CD4-positive, alpha-beta memory T cell (primary cell): ENCODE measurements at regions not wholly inside any gene's neighbourhood (a gene's known extent, or its start where the extent isn't known, plus 50 kb on each side); places are given as distances from the start of the nearest gene placed in this dataset.

Experiments
- CTCF ChIA-PET: fragments of 350-600 bp; sonication (Branson Sonifier 250); formaldehyde crosslinking; loops from one replicate; lab custom pipeline; 2021; ENCODE audit warnings: inconsistent platforms; ENCODE audit not compliant: partially characterized antibody; lab: Charles Lee
- POLR2A ChIA-PET: fragments of 350-600 bp; sonication (Branson Sonifier 250); formaldehyde crosslinking; loops from one replicate; lab custom pipeline; 2021; ENCODE audit not compliant: partially characterized antibody; lab: Charles Lee
- DNase-seq, 5 donors: peaks; one replicate each; pipeline versions ENCODE4 v3.0.0 to v3.0.0-alpha.2; 2020 to 2022; ENCODE audit warnings: mixed read lengths in 1 of 5
- H3K27ac ChIP-seq: one replicate; pipeline ENCODE4 v1.7.0; 2013; ENCODE audit warnings: low read depth, low read length
- H3K27me3 ChIP-seq: 2 replicates; pipeline ENCODE4 v1.7.0; 2013; ENCODE audit warnings: mild to moderate bottlenecking, low read length, moderate library complexity; ENCODE audit not compliant: insufficient read depth
- H3K36me3 ChIP-seq: 2 replicates; pipeline ENCODE4 v1.7.0; 2013; ENCODE audit warnings: mild to moderate bottlenecking, low read length, moderate library complexity; ENCODE audit not compliant: insufficient read depth
- H3K4me1 ChIP-seq: 2 replicates; pipeline ENCODE4 v1.7.0; 2013; ENCODE audit warnings: mild to moderate bottlenecking, low read length, moderate library complexity; ENCODE audit not compliant: insufficient read depth
- H3K4me3 ChIP-seq, 2 donors: one replicate each; pipeline ENCODE4 v1.7.0; 2013; ENCODE audit warnings: low read length in 2 of 2, mild to moderate bottlenecking in 1 of 2
- H3K9me3 ChIP-seq, 2 donors: one replicate each; pipeline ENCODE4 v1.7.0; 2013; ENCODE audit warnings: low read length in 2 of 2, control low read depth in 1 of 2; ENCODE audit not compliant: control insufficient read depth in 1 of 2
- H3K27ac Mint-ChIP-seq, 7 donors: one replicate each; pipeline ENCODE4 v1.8.0; 2020 to 2021; ENCODE audit warnings: mixed read lengths in 7 of 7, mild to moderate bottlenecking in 6 of 7, inconsistent platforms in 3 of 7, moderate library complexity in 3 of 7
- H3K27me3 Mint-ChIP-seq, 2 donors: one replicate each; pipeline ENCODE4 v1.8.0; 2020 to 2021; ENCODE audit warnings: mixed read lengths in 2 of 2
- H3K36me3 Mint-ChIP-seq, 2 donors: one replicate each; pipeline ENCODE4 v1.8.0; 2020 to 2021; ENCODE audit warnings: mixed read lengths in 2 of 2, inconsistent platforms in 1 of 2, mild to moderate bottlenecking in 1 of 2
- H3K4me1 Mint-ChIP-seq, 4 donors: one replicate each; pipeline ENCODE4 v1.8.0; 2020 to 2021; ENCODE audit warnings: mixed read lengths in 4 of 4, mild to moderate bottlenecking in 1 of 4
- H3K4me3 Mint-ChIP-seq, 8 donors: one replicate each; pipeline ENCODE4 v1.8.0; 2020 to 2021; ENCODE audit warnings: mixed read lengths in 8 of 8, mild to moderate bottlenecking in 7 of 8, moderate library complexity in 6 of 8, inconsistent platforms in 3 of 8
- H3K9me3 Mint-ChIP-seq, 8 donors: one replicate each; pipeline ENCODE4 v1.8.0; 2020 to 2021; ENCODE audit warnings: mixed read lengths in 8 of 8, mild to moderate bottlenecking in 5 of 8, inconsistent platforms in 3 of 8, moderate library complexity in 1 of 8
- intact Hi-C: fragments of 100-400 bp; cut with micrococcal nuclease; formaldehyde crosslinking; loops from one replicate; pipeline ENCODE4 v1.15.1; 2023

DNA sequence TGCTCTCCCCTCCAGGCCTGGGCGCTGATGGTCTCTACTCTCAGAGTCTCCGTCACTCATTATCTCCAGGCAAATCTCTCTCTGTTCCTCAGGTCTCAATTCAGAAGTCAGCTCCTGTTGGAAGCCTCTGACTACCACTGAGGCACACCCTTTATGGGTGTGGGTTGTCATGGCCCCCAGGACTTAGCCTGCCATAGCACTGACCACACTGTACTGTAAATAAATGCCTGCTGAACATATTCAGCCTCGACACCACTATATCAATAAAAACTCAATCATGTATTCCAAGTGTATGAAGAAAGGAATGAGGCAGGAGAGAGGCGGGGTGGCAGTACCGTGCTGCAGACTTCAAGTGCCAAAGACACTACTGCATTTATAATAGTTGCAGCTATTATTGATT, 88.9 kb downstream of the PCDH1 start:
- Histone ChIP-seq H3K4me3 (no peak overlapping the region), H3K27me3 (peaks cover 8% of the 10 kb centered on the region), H3K27ac (no peak overlapping the region), H3K36me3 (no peaks in the 10 kb centered on the region), H3K4me1 (no peaks in the 10 kb centered on the region), H3K9me3 (no peaks in the 10 kb centered on the region)
- Mint-ChIP-seq H3K36me3 (no peaks in the 10 kb centered on the region), H3K27me3 (peaks cover 4 to 30% of the 10 kb centered on the region in 2 donors), H3K4me1 (no peaks in the 10 kb centered on the region), H3K9me3 (no peaks in the 10 kb centered on the region), H3K27ac (no peak overlapping the region), H3K4me3 (no peak overlapping the region)
- intact Hi-C loops = no loop called here
- no peak for DNase-seq
- POLR2A ChIA-PET = interaction anchor here (0.6 kb wide), 1 partner anchor 68 kb away, joined by 4 read pairs; no protein-coding TSS in a partner anchor
- CTCF ChIA-PET = no interaction called here

DNA sequence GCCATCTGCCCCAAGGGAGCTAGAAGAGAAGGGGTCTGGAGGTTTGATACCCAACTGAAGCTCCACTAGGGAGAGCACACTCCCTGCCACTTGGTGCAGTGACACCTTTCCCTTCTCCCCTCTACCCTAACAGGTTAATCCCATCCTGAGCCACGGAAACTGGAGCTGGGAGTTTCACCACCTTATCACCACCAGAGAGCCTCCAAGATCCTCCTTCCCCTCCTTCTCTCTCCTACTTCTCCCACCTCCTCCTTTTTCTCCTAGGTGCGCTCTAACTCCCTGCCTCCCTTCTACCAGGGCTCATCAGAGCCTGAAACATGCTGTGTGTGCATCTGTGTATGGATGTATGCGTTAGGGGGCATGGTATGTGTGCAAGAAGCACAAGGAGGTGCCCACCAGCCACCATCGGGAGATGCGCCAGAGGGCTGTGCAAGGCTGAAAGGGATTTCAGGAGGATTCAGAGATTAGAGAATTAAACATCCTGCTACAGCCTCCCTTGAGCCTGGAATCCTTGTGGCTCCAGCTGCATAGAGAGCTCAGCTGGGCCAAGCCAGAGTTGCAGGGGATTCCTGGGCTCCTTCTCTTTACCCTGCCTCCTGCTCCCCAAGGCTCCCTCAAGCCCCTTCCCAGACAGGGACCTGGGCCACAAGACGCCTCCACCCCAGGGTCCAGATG, 89.8 kb downstream of the PCDH1 start:
- H3K9me3 ChIP-seq = no peaks in the 10 kb centered on the region
- no peaks in the 10 kb centered on the region for H3K36me3 Mint-ChIP-seq
- H3K4me3 Mint-ChIP-seq = no peak overlapping the region
- H3K4me3 ChIP-seq = no peak overlapping the region
- intact Hi-C loops = no loop called here
- no peak overlapping the region for H3K27ac Mint-ChIP-seq
- H3K27ac ChIP-seq = no peak overlapping the region
- H3K9me3 Mint-ChIP-seq = no peaks in the 10 kb centered on the region
- DNase-seq = no peak
- no peaks in the 10 kb centered on the region for H3K36me3 ChIP-seq
- peaks cover 8% of the 10 kb centered on the region for H3K27me3 ChIP-seq
- H3K4me1 Mint-ChIP-seq = no peaks in the 10 kb centered on the region
- no peaks in the 10 kb centered on the region for H3K4me1 ChIP-seq
- ChIA-PET CTCF (no interaction called here), POLR2A (no interaction called here)
- H3K27me3 Mint-ChIP-seq = peaks cover 4 to 34% of the 10 kb centered on the region in 2 donors

DNA sequence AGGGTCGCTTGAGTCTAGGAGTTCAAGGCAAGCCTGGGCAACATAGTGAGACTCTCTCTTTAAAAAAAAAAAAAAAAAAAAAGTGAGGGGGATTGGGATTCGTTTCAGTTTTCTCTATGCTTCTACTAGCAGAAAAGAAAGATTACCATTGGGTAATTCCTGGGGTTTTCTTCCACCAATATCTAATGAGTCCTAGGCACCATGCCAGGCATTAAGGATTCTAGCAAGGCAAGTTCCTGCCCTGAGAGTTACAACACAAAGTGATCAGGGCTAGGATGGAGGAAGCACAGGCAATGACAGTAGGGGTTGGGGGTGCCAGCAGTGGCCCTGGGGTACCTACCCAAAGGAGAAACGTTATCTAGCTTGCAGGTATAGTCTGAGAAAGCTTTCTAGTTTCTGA, 90.8 kb downstream of the PCDH1 start:
- H3K4me1 ChIP-seq = no peaks in the 10 kb centered on the region
- no peaks in the 10 kb centered on the region for H3K4me1 Mint-ChIP-seq
- CTCF ChIA-PET = interaction anchor here (1.3 kb wide), 1 partner anchor 103 kb away, joined by 3 read pairs; no protein-coding TSS in a partner anchor

DNA sequence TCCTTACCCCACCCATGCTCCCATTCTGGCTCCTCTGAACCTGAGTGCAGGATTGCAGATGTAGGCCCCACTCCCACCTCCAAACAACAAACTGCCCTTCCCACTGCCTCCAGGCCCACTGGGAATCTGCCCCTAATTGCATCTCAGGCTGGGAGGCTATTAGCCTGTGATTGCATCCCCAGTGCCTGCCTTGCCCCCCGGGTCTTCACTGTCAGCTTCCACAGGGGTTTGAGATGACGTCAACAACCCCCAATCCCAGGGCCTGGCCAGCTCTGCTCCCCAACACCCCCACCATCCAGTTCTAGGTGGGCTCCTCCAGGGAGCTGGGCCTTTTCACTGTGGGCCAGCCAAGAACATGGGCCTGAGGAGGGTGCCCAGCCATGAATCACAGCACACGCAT, 91.5 kb downstream of the PCDH1 start:
- no peaks in the 10 kb centered on the region for H3K4me1 ChIP-seq
- DNase-seq = no peak
- Mint-ChIP-seq H3K4me1 (no peaks in the 10 kb centered on the region), H3K27me3 (peaks cover 4 to 30% of the 10 kb centered on the region in 2 donors), H3K27ac (no peak overlapping the region), H3K4me3 (no peak overlapping the region), H3K9me3 (no peaks in the 10 kb centered on the region), H3K36me3 (no peaks in the 10 kb centered on the region)
- H3K4me3 ChIP-seq = no peak overlapping the region
- peaks cover 8% of the 10 kb centered on the region for H3K27me3 ChIP-seq
- H3K27ac ChIP-seq = no peak overlapping the region
- intact Hi-C loops = no loop called here
- POLR2A ChIA-PET = no interaction called here
- no peaks in the 10 kb centered on the region for H3K9me3 ChIP-seq
- no peaks in the 10 kb centered on the region for H3K36me3 ChIP-seq
- CTCF ChIA-PET = interaction anchor here (1.3 to 2.0 kb wide), 2 partner anchors 93 to 104 kb away, joined by 3 to 6 read pairs; no protein-coding TSS in a partner anchor

More for the DNA sequence above, 90.8 kb downstream of the PCDH1 start:
- intact Hi-C loops = no loop called here
- Mint-ChIP-seq H3K36me3 (no peaks in the 10 kb centered on the region), H3K27me3 (peaks cover 4 to 30% of the 10 kb centered on the region in 2 donors), H3K4me3 (no peak overlapping the region), H3K9me3 (no peaks in the 10 kb centered on the region), H3K27ac (no peak overlapping the region)
- Histone ChIP-seq H3K36me3 (no peaks in the 10 kb centered on the region), H3K27me3 (peaks cover 8% of the 10 kb centered on the region), H3K9me3 (no peaks in the 10 kb centered on the region), H3K27ac (no peak overlapping the region), H3K4me3 (no peak overlapping the region)
- POLR2A ChIA-PET = no interaction called here
- no peak for DNase-seq

DNA sequence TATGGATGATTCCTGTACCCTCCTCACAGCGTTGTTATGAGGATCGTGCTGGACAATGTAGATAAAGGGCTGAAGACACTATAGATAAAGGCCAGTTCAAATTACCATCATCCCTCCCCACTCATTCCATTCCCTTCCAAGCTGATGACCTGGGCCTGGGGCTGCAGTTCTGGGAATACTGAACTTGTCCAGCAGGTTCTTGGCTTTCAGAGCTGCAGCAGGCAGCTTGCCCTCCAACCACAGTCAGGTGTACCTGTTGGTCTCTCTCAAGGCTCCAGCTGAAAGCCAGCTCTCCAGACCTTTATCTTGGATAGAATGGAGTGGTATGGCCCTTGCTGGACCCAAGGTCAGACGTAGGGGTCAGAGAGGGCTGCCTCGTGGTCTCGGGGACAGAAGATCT, 92.5 kb downstream of the PCDH1 start:
- H3K9me3 ChIP-seq = no peaks in the 10 kb centered on the region
- no peak overlapping the region for H3K27ac Mint-ChIP-seq
- no peaks in the 10 kb centered on the region for H3K9me3 Mint-ChIP-seq
- no peak overlapping the region for H3K4me3 Mint-ChIP-seq
- H3K4me3 ChIP-seq = no peak overlapping the region
- no peak for DNase-seq
- intact Hi-C loops = no loop called here
- POLR2A ChIA-PET = no interaction called here
- H3K4me1 ChIP-seq = no peaks in the 10 kb centered on the region
- H3K27ac ChIP-seq = no peak overlapping the region
- peaks cover 4 to 34% of the 10 kb centered on the region in 2 donors for H3K27me3 Mint-ChIP-seq
- no peaks in the 10 kb centered on the region for H3K4me1 Mint-ChIP-seq
- H3K36me3 ChIP-seq = no peaks in the 10 kb centered on the region
- H3K27me3 ChIP-seq = peaks cover 8% of the 10 kb centered on the region
- no peaks in the 10 kb centered on the region for H3K36me3 Mint-ChIP-seq
- CTCF ChIA-PET = interaction anchor here (2.0 to 2.8 kb wide), 2 partner anchors 27 to 94 kb away, joined by 6 to 12 read pairs; no protein-coding TSS in a partner anchor

DNA sequence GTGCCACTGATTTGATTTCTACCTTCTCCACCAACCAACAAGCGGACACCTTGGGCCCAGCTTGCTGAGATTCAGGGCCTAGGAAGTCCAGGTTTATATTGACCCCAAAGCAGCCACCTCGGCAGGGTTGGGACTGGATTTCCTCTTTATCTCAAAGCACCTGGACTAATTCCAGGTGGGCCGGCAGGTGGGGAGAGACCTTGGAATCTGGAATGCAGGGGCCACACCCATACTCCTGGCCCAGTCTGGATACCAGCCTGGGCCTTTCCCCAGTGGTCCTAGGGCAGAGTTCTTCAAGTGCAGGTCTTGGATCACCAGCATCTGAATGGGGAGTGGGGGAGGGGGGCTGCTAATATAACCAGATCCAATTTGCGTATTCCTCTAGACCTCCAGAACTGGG, 93.1 kb downstream of the PCDH1 start:
- H3K9me3 ChIP-seq = no peaks in the 10 kb centered on the region
- no peaks in the 10 kb centered on the region for H3K9me3 Mint-ChIP-seq
- ChIA-PET CTCF (interaction anchor here (1.5 to 2.8 kb wide), 3 partner anchors 27 to 95 kb away, joined by 3 to 12 read pairs (median 6); no protein-coding TSS in a partner anchor), POLR2A (no interaction called here)
- no peaks in the 10 kb centered on the region for H3K36me3 ChIP-seq
- H3K27me3 ChIP-seq = peaks cover 8% of the 10 kb centered on the region
- DNase-seq = no peak
- no peak overlapping the region for H3K27ac ChIP-seq
- no peaks in the 10 kb centered on the region for H3K36me3 Mint-ChIP-seq
- H3K4me1 ChIP-seq = no peaks in the 10 kb centered on the region
- H3K27ac Mint-ChIP-seq = no peak overlapping the region
- H3K27me3 Mint-ChIP-seq = peaks cover 4 to 29% of the 10 kb centered on the region in 2 donors
- H3K4me1 Mint-ChIP-seq = no peaks in the 10 kb centered on the region
- H3K4me3 ChIP-seq = no peak overlapping the region
- intact Hi-C loops = no loop called here
- no peak overlapping the region for H3K4me3 Mint-ChIP-seq

DNA sequence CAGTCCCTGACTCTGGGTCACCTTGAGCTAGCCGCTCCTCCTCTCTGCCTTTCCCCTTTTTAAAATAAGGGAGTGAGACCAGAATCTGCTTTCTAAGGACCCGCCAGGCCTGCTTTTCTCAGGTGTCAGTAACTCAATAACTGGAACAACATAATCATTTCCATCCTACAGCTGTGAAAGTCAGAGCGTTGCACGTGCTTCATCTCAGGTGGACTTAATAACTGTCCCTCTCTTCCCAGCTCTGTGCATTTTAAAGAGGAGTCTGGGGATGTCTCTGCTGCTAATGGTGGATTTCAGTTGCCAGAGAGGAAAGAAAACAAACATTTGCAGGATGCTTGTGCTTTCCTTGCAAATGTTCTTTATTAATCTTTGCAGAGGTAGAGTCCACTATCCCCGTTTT, 93.7 kb downstream of the PCDH1 start:
- H3K4me3 ChIP-seq = no peak overlapping the region
- no peaks in the 10 kb centered on the region for H3K9me3 Mint-ChIP-seq
- H3K4me3 Mint-ChIP-seq = no peak overlapping the region
- no peaks in the 10 kb centered on the region for H3K4me1 Mint-ChIP-seq
- no peaks in the 10 kb centered on the region for H3K36me3 ChIP-seq
- ChIA-PET CTCF (interaction anchor here (1.5 to 2.8 kb wide), 2 partner anchors 28 to 93 kb away, joined by 3 to 12 read pairs; no protein-coding TSS in a partner anchor), POLR2A (no interaction called here)
- intact Hi-C loops = no loop called here
- no peak overlapping the region for H3K27ac ChIP-seq
- H3K36me3 Mint-ChIP-seq = no peaks in the 10 kb centered on the region
- DNase-seq = no peak
- H3K9me3 ChIP-seq = no peaks in the 10 kb centered on the region
- H3K27me3 ChIP-seq = peaks cover 8% of the 10 kb centered on the region
- no peak overlapping the region for H3K27ac Mint-ChIP-seq
- peaks cover 4 to 27% of the 10 kb centered on the region in 2 donors for H3K27me3 Mint-ChIP-seq
- no peaks in the 10 kb centered on the region for H3K4me1 ChIP-seq
